OCI-LY7 (cell line): ENCODE measurements at regions not wholly inside any gene's neighbourhood (a gene's known extent, or its start where the extent isn't known, plus 50 kb on each side); places are given as distances from the start of the nearest gene placed in this dataset.

ENCODE experiments used
- CTCF ChIP-seq: fragments of 200-600 bp; sonication (generic); conservative IDR thresholded peaks from 2 replicates; pipeline ENCODE4 v1.5.1; 2014; ENCODE audit warnings: mild to moderate bottlenecking, antibody characterized with exemption, low read length, moderate library complexity, mixed read lengths
- EZH2phosphoT487 ChIP-seq: fragments of 200-600 bp; sonication (generic); IDR thresholded peaks from 2 replicates; pipeline ENCODE4 v1.6.1; 2018; ENCODE audit warnings: low read depth, borderline replicate concordance, mild to moderate bottlenecking, mixed run types, antibody characterized with exemption, low read length, moderate library complexity, mixed read lengths

- TF ChIP-seq CTCF (no peak), EZH2phosphoT487 (no peak)
Measured at GRCh38 chr2:145910416-145910815, 1390.5 kb upstream of the ZEB2 start.
